Activated naive CD4-positive, alpha-beta T cell treated with anti-CD3 and anti-CD28 coated beads, Interleukin-2, amount 50 U/mL, for 72 hours (primary cell): ENCODE measurements at regions not wholly inside any gene's neighbourhood (a gene's known extent, or its start where the extent isn't known, plus 50 kb on each side); places are given as distances from the start of the nearest gene placed in this dataset.

ENCODE experiments used
- ATAC-seq, 2 donors: fragments of 150-1000 bp; cut with Tn5 transposase; 2 replicates each; pipeline ENCODE4 v1.10.0; 2021; ENCODE audit warnings: mild to moderate bottlenecking in 2 of 2, moderate library complexity in 2 of 2
- DNase-seq, 2 donors: peaks; one replicate each; pipeline ENCODE4 v3.0.0; 2021 to 2022; ENCODE audit warnings: low spot score in 2 of 2
- H3K27ac Mint-ChIP-seq, 2 donors: one replicate each; pipeline ENCODE4 v1.8.0; 2022; ENCODE audit warnings: mild to moderate bottlenecking in 2 of 2, mixed read lengths in 2 of 2
- H3K36me3 Mint-ChIP-seq, 2 donors: one replicate each; pipeline ENCODE4 v1.8.0; 2022; ENCODE audit warnings: mixed read lengths in 2 of 2
- H3K9me3 Mint-ChIP-seq, 2 donors: one replicate each; pipeline ENCODE4 v1.8.0; 2022; ENCODE audit warnings: mixed read lengths in 2 of 2

DNA sequence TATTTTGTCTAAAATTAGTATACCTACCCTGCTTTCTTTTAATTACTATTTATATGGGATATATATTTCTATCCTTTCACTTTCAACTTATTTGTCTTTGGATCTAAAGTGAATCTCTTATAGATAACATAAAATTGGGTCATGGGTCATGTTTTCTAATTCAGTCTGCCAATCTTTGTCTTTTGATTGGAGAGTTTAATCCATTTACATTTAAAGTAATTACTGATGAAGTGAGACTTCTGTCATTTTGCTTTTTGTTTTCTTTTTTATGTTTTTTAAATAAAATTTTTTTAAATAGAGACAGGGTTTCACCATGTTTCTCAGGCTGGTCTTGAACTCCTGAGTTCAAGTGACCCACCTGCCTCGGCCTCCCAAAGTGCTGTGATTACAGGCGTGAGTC is 50.5 kb upstream of the PRDM1 start:
- Mint-ChIP-seq H3K9me3 (peaks cover 20% of the 10 kb centered on the region in 2 donors), H3K27ac (no peak overlapping the region), H3K36me3 (peaks cover 13 to 18% of the 10 kb centered on the region in 2 donors)
- DNase-seq (no peak), ATAC-seq (no peak)

DNA sequence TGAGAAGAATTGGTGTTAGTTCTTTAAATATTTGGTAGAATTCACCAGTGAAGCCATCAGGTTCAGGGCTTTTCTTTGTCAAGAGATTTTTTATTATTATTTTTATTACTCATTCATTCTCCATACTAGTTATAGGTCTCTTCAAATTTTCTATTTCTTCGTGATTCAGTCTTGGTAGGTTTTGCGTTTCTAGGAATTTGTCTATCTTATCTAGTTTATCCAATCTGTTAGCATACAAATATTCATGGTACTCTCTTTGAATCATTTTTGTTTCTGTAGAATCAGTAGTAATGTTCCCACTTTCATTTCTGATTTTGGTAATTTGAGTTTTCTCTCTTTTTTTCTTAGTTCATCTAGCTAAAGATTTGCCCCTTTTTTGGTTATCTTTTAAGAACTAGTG is 52.3 kb upstream of the PRDM1 start:
- H3K9me3 Mint-ChIP-seq: peaks cover 20% of the 10 kb centered on the region in 2 donors
- ATAC-seq: no peak
- peaks cover 13 to 18% of the 10 kb centered on the region in 2 donors for H3K36me3 Mint-ChIP-seq
- no peak overlapping the region for H3K27ac Mint-ChIP-seq
- no peak for DNase-seq

DNA sequence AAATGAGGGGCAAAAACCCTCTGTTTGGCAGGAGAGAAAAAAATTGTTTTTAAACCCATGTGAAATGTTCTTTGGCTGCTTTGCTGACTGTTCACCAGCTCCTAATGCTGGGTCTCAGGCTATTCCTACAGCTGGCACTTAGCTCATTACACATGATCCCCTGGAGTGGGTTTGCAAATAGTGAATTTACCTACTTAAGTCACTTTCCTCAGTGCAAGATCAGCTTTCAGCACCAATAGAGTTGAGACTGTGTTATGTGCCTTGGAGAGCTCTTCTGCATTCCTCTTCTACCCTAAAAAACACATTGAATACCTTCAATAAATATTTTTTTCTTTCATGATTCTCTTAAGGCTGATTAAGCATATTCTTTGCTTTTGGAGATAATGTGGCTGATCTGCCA is 58.4 kb upstream of the PRDM1 start:
- ATAC-seq: no peak
- no peak for DNase-seq
- Mint-ChIP-seq H3K36me3 (no peaks in the 10 kb centered on the region), H3K27ac (no peak overlapping the region), H3K9me3 (no peaks in the 10 kb centered on the region)

DNA sequence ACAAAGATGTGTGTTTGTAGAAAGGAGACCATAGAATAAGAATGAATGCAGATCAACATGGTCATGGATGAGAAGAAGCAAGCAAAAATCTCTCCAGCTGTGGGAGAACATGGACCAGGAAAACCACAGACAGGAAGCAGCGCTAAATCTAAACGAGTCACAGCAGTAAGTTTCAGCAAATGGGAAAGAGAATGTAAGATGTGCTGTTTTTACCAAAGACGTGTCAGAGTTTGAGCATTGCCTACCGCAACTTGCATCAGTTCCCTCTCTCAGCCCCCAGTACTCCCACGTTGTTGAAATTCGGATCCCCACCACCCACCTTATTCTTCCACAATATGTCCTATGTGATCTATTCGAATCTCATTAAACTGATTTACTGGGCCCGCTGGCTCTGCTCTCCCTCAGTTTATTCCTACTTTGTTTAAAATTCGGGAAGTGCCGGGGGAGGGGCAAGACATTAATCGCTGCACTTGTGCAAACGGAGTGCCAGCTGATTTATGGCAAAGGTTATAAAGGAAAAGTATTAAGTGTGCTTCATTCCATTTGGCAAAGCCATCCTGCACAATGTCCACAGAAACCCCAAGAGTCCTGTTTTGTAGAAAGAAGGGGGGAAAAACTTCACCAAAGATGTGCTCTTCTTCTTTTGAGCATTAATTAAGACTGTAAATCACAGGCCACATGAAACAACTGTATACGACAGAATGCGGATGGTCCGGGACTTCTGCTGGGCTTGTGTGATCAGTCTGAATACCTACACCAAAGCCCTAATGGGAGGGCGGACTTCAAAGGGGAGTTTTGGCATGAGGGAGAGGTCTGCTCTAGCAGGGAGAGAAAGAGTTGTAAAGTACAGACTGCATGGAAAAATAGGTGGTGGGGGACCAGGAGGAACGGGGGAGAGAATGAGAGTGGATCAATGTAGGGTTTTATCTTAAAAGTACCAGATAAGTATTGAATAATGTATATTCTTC is 59.1 kb upstream of the PRDM1 start:
- ATAC-seq (no peak), DNase-seq (no peak)
- Mint-ChIP-seq H3K9me3 (no peaks in the 10 kb centered on the region), H3K36me3 (no peaks in the 10 kb centered on the region), H3K27ac (no peak overlapping the region)

DNA sequence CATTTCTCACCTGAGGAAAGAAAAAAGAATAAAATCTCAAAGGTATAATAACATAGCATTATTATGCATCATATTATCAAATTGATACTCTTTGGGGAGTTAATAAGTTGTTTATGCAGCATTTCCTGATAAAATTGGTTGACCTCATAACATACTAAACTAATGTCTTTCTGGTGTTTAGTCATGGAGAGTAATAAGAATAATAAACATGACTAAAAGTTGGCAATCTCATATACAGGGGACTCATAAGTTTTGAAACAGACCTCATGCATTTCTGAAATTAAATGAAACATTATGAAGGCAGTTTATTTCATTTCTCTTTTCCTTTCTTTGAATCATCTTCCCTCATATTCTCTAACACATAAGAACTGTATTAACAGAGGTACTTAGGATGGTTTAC is 60.5 kb upstream of the PRDM1 start:
- Mint-ChIP-seq H3K36me3 (no peaks in the 10 kb centered on the region), H3K27ac (no peak overlapping the region), H3K9me3 (no peaks in the 10 kb centered on the region)
- ATAC-seq (no peak), DNase-seq (no peak)

DNA sequence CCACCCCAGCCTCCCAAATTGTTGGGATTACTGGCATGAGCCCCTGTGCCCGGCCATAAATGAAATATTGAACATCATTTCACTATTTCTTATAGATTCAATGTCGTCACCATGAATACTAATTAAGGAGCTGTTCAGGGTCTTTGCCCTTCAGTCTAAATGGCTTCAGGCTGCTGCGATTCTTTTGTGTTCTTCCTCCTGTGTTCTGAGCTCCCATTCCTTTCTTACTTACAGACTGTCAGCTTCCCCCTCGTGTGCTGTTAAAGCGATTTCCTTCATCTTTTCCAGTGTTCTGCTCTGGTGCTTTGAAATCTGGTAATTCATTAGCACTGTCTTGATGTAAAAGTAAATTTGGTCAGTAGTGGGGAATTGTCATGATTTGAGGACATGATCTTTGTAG is 63.3 kb upstream of the PRDM1 start:
- ATAC-seq: no peak
- H3K36me3 Mint-ChIP-seq: no peaks in the 10 kb centered on the region

DNA sequence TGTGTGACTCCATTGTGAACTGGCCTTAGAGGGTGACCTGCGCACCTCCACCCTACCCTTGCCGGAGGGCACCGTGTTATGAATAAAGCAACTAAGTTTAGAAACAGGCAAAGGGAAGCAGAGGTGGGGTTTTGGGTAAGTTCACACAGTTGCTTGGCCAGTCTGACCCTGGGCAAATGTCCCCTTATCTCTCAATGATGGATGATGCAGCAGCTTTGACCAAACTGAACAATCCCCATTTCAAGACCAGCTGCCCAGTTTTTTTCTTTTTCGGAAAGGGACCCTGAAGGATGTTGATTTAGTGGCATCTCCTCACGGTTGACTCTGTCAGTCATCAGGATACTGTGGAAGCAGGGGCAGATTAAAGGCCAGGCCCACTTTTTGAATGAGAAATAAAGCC is 68.7 kb upstream of the PRDM1 start:
- no peak for ATAC-seq

More for the DNA sequence above, 63.3 kb upstream of the PRDM1 start:
- no peak for DNase-seq
- H3K27ac Mint-ChIP-seq: no peak overlapping the region
- no peaks in the 10 kb centered on the region for H3K9me3 Mint-ChIP-seq

DNA sequence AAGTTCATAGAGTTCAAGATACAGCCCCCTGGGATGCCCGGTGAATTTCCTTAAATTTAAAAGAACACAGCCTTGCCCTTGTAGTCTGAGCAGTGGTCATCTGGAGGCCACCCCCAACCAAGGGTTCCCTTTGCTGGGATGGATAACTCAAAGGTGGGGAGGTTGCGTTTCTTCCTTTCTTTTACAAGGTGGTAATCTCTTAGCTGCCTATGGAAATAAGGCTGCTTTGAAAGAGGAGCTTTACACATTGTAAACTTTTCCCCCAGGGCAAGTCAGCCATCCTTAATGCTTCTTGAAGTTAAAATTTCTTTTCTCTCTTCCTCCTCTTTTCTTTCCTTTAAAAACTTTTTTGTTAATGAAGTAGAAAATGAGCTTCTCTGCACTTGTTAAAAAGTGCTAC is 71.2 kb upstream of the PRDM1 start:
- H3K27ac Mint-ChIP-seq: no peak overlapping the region
- no peak for DNase-seq
- ATAC-seq: no peak
- H3K36me3 Mint-ChIP-seq: no peaks in the 10 kb centered on the region
- H3K9me3 Mint-ChIP-seq: no peaks in the 10 kb centered on the region

More for the DNA sequence above, 68.7 kb upstream of the PRDM1 start:
- no peak for DNase-seq
- Mint-ChIP-seq H3K27ac (no peak overlapping the region), H3K9me3 (no peaks in the 10 kb centered on the region), H3K36me3 (no peaks in the 10 kb centered on the region)

DNA sequence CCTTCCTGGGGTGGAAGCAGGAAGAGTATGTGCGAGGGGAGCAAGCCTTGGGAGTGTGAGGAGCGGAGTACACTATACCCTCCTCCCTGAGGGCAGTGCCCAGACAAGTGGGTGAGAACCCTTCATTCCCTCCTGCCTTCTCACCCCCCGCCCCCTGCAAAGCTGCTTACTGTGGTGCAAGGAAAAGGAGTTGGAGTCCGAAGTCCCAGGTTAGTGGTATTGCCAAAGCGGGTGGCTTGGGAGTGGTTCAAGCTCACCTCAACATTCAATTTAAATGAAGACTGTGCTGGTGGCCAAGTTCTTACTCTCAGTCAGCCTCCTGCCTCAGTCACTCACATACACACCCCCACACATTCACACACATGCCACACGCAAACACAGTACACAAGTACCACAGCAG is 74.7 kb upstream of the PRDM1 start:
- no peaks in the 10 kb centered on the region for H3K9me3 Mint-ChIP-seq
- H3K36me3 Mint-ChIP-seq: no peaks in the 10 kb centered on the region
- ATAC-seq (no peak), DNase-seq (no peak)
- H3K27ac Mint-ChIP-seq: no peak overlapping the region

DNA sequence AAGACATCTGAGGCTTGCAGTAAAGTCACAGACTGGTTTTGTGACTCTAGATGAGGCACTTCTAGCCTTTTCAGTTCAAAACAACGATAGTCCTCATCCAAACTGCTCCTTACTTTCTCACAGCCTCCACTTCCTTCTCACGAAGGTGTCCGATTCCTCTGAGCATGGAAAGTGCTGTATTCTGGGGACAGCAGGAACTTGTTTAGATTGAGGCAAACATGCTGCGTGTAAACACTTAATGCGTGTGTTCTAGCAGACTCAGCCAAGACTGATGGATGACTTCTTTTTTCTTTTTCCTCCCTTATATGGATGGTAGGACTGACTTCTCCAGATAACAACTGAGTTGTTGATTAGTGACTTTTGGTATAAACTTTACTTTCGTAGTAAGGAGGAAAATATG is 80.2 kb upstream of the PRDM1 start:
- H3K36me3 Mint-ChIP-seq: no peaks in the 10 kb centered on the region
- no peak overlapping the region for H3K27ac Mint-ChIP-seq
- ATAC-seq (no peak), DNase-seq (no peak)
- no peaks in the 10 kb centered on the region for H3K9me3 Mint-ChIP-seq

DNA sequence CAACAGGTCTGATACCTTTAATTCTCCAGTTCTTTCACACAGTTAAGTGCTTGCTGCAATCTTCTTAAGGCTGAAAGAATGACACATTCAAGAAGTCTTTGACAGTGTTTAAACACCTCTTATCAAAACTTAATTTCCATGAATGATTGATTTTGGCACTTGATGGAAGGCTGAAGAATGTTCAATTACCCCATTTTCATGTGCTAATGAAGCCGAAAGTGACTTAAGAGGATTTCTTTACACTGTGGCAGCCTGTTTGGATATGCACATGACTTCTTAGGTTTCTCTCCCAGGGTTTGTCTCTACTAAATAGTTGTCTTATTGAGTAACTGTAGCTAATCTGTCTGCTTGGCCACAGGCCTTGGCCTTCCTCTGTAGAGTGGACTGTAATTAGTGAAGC is 81.1 kb upstream of the PRDM1 start:
- H3K36me3 Mint-ChIP-seq: no peaks in the 10 kb centered on the region
- DNase-seq (no peak), ATAC-seq (no peak)
- no peaks in the 10 kb centered on the region for H3K9me3 Mint-ChIP-seq
- no peak overlapping the region for H3K27ac Mint-ChIP-seq

DNA sequence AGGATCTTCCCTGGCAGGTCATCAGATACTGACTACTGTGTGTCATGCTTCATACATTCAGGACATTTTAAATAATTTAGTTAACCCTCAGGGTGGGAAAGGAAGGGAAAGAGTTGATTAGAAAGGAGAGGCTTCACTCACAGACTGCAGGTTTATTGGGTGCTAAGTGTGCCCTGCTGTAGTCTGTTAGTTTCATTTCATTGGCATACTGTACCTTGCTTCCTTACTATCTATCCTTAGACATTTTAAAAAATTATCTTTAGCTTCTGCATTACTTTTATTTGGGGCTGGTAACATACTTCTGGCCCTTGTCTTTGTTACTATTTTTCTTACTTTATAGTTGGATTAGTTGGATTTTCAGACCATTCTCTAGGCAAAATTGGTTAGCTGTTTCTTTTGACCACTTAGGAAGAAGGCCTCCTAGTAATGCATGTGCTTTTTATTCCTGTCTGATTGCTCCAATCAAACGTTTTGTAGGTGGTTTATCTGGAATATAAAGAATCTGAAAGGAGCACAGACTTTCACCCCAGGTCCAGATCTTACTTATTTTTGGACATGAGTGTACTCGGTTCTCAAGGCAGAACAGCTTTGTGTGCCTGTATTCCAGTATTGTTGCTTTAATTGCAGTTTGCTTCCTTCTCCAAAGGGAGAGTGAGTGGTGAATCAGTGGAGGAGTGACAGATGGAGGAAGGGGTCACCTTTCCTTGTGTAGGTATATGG is 82.7 kb upstream of the PRDM1 start:
- Mint-ChIP-seq H3K9me3 (no peaks in the 10 kb centered on the region), H3K27ac (no peak overlapping the region), H3K36me3 (no peaks in the 10 kb centered on the region)
- ATAC-seq (no peak), DNase-seq (no peak)

DNA sequence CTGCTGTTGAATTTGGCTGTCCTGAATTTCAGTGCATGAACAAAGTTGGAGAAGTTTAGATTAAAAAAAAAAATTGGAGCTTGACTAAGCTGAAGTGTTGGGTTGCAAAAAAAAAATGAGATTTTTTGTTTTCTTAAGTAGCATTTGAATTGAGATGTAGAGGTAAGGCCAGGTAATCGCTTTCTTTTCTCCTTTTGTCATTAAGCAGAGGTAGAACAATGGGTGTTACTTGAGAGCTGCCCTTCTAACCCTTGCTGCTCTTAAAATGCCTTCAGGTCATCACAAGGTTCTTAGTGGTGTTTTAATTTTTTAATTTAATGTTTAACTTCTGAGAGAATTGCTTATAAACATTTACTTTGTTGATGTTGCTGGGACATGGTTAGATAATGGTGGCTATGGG is 84.1 kb upstream of the PRDM1 start:
- ATAC-seq (no peak), DNase-seq (no peak)
- H3K36me3 Mint-ChIP-seq: no peaks in the 10 kb centered on the region
- no peaks in the 10 kb centered on the region for H3K9me3 Mint-ChIP-seq
- H3K27ac Mint-ChIP-seq: no peak overlapping the region

DNA sequence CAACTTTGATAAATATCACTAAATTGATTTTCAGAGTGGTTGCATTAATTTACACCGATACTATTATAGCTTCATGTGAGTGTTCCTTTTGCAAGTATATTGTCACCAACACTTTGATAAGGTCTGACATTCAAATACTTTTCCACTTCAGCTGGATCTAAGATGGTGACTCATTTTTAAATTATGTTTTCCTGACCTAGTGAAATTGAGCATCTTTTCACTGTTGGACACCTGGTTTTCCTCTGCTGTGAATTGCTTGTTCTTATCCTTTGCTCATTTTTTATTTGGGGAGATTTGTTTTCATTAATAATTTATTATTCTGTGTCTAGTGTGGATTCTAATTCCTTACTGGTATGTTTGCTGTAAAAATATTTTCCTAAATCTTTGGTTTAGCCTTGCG is 85.2 kb upstream of the PRDM1 start:
- H3K36me3 Mint-ChIP-seq: no peaks in the 10 kb centered on the region
- H3K9me3 Mint-ChIP-seq: no peaks in the 10 kb centered on the region
- ATAC-seq: no peak
- DNase-seq: no peak
- H3K27ac Mint-ChIP-seq: no peak overlapping the region

DNA sequence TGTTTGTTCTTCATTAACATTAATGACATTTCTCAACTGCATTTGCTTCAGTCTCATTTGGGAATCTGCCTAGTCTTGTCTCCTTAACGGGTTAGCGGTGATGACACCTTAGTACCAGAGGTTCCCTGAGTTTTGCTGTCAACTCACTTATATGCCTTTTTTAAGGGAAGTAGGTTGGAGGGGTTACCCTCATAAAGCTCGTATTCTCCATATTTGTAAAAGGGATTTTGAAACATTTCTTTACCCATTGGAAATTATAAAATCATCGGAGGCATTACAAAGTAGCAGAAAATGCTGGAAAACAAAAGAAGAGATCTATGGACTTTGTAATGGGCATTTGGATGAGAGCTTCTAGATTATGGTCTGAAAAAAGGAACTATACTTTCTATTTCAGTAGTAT is 88.7 kb upstream of the PRDM1 start:
- H3K9me3 Mint-ChIP-seq: no peaks in the 10 kb centered on the region
- no peak for ATAC-seq
- H3K36me3 Mint-ChIP-seq: peaks cover 4 to 22% of the 10 kb centered on the region in 2 donors
- DNase-seq: no peak
- H3K27ac Mint-ChIP-seq: no peak overlapping the region

DNA sequence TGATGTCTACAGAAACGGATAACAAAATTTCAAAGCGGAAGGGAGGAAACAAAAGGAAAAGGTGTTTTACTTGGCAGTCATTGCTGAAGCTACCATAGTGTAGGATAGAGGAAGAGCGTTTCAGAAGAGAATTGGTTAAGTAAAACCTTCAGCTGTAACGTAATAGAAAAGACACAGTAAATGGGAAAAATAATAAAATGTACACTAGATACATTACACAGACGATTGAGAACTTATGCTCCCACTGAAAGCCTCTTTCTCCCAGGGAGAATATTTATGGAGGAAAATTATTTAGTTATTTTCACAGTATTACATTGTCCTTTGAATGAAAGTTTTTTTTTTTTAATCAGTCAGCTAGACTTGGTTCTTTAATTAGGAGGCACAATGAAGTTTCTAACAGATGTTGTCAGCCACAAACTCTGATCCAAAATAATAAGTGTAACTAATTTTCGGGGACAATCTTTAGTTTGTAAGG is 90.7 kb upstream of the PRDM1 start:
- H3K27ac Mint-ChIP-seq: peak overlapping the region in 1 of 2 donors; percentile 51
- H3K36me3 Mint-ChIP-seq: peaks cover 4 to 27% of the 10 kb centered on the region in 2 donors
- DNase-seq: no peak
- H3K9me3 Mint-ChIP-seq: no peaks in the 10 kb centered on the region
- ATAC-seq: no peak

DNA sequence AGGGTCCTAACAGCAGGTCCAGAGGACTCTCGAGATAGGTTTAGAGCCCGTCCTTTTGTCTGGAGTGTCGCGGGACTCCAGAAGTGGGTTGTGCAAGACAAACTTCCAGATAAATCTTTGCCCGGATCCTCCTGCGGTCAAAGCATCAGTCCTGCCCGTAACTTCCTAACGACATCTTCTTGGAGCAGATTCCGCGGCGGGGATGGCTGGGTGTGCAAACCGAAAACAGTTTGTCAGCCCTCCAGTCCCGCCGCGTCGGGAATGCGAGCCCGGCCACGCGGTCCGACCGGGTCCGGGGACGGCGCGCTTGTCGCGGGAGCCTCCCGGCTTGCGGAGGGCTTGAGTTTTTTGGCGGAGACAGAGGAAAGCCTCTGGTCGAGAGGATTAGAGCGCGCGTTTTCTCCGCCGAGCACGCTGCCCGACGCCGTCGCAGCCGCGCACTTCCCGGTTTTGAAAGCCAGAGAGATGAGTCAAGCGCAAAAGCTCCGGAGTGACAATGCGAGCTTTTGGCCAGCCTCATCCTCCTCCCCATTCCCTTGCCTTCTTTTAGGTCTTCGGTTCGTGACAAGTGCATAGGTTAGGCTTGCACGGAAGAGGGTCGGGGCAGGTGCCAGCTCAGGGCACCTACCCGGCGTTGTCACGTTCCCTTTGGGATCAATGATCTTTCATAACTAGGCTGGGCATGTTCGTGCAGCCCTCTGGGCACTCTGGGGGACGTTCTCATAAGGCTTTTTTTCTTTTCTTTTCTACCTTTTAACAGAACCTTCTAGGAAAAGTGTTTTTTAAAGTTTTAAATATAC is 91.3 kb upstream of the PRDM1 start:
- peaks cover 4 to 27% of the 10 kb centered on the region in 2 donors for H3K36me3 Mint-ChIP-seq
- H3K9me3 Mint-ChIP-seq: no peaks in the 10 kb centered on the region
- ATAC-seq: peak; percentile 29 to 39

More for the DNA sequence above, 91.3 kb upstream of the PRDM1 start:
- DNase-seq: peak in 1 of 2 donors; percentile 48
- peak overlapping the region in 1 of 2 donors; percentile 51 for H3K27ac Mint-ChIP-seq
